Endodermal cell (in vitro differentiated cells): ENCODE measurements at regions not wholly inside any gene's neighbourhood (a gene's known extent, or its start where the extent isn't known, plus 50 kb on each side); places are given as distances from the start of the nearest gene placed in this dataset.

Experiments used
- DNase-seq: peaks from one replicate; pipeline ENCODE4 v3.0.0-alpha.2; 2017
- H3K27ac ChIP-seq: 2 replicates; pipeline ENCODE4 v1.5.1; 2013; ENCODE audit warnings: mild to moderate bottlenecking, low read depth, low read length, moderate library complexity
- H3K27me3 ChIP-seq: 2 replicates; pipeline ENCODE4 v1.6.1; 2013; ENCODE audit warnings: mild to moderate bottlenecking, low read length, moderate library complexity; ENCODE audit not compliant: insufficient read depth, control insufficient read depth, poor library complexity, severe bottlenecking
- H3K36me3 ChIP-seq: 2 replicates; pipeline ENCODE4 v1.7.0; 2013; ENCODE audit warnings: mild to moderate bottlenecking, low read length, moderate library complexity; ENCODE audit not compliant: control insufficient read depth, insufficient read depth
- H3K4me1 ChIP-seq: one replicate; pipeline ENCODE4 v1.7.0; 2013; ENCODE audit warnings: low read length; ENCODE audit not compliant: control insufficient read depth, insufficient read depth
- H3K4me3 ChIP-seq: 2 replicates; pipeline ENCODE4 v1.5.1; 2013; ENCODE audit warnings: mild to moderate bottlenecking, low read length, moderate library complexity
- H3K9ac ChIP-seq: 2 replicates; pipeline ENCODE4 v1.6.1; 2013; ENCODE audit warnings: mild to moderate bottlenecking, low read length, moderate library complexity; ENCODE audit not compliant: poor library complexity, severe bottlenecking; ENCODE audit errors: extremely low read depth
- H3K9me3 ChIP-seq: 2 replicates; pipeline ENCODE4 v1.6.1; 2013; ENCODE audit warnings: mild to moderate bottlenecking, low read length, moderate library complexity; ENCODE audit not compliant: control insufficient read depth
- H3K27ac Mint-ChIP-seq: 2 replicates; pipeline ENCODE4 v1.8.0; 2020; ENCODE audit warnings: mixed read lengths
- H3K27me3 Mint-ChIP-seq: 2 replicates; pipeline ENCODE4 v1.8.0; 2021; ENCODE audit warnings: mild to moderate bottlenecking, mixed read lengths; ENCODE audit not compliant: insufficient read depth
- H3K36me3 Mint-ChIP-seq: 2 replicates; pipeline ENCODE4 v1.8.0; 2020; ENCODE audit warnings: low read depth, mixed read lengths
- H3K4me1 Mint-ChIP-seq: 2 replicates; pipeline ENCODE4 v1.8.0; 2020; ENCODE audit warnings: mixed read lengths
- H3K4me3 Mint-ChIP-seq: 2 replicates; pipeline ENCODE4 v1.8.0; 2020; ENCODE audit warnings: mild to moderate bottlenecking, moderate library complexity, mixed read lengths
- H3K9me3 Mint-ChIP-seq: 2 replicates; pipeline ENCODE4 v1.8.0; 2020; ENCODE audit warnings: mild to moderate bottlenecking, mixed read lengths
- CTCF ChIP-seq: fragments of 200-600 bp; sonication (generic); conservative IDR thresholded peaks from 2 replicates; pipeline ENCODE4 v1.5.0; 2021; ENCODE audit warnings: antibody characterized with exemption, mild to moderate bottlenecking
- WGBS, 2 experiments: methylation state at CpG; one replicate each; pipeline versions ENCODE4 v1.1.5 to v1.1.7; 2013; ENCODE audit warnings: missing lambda C conversion rate in 2 of 2, mixed read lengths in 1 of 2; ENCODE audit not compliant: insufficient coverage in 1 of 2, insufficient read length in 1 of 2; 5-methylcytosine and 5-hydroxymethylcytosine counted together

GRCh38 chr1:234976861-234977680 lies 151.6 kb downstream of the TOMM20 start:
- Histone ChIP-seq H3K9me3 (no peaks in the 10 kb centered on the region), H3K27me3 (no peaks in the 10 kb centered on the region), H3K27ac (no peak overlapping the region), H3K36me3 (no peaks in the 10 kb centered on the region), H3K9ac (no peak overlapping the region), H3K4me1 (peaks cover 22% of the 10 kb centered on the region), H3K4me3 (no peak overlapping the region)
- H3K4me3 Mint-ChIP-seq, result no peak overlapping the region
- no peaks in the 10 kb centered on the region for H3K36me3 Mint-ChIP-seq
- WGBS, 2 experiments, result 90 to 97% methylated on average over 11 to 15 of the region's 15 CpGs
- no peaks in the 10 kb centered on the region for H3K27me3 Mint-ChIP-seq
- peaks cover 56% of the 10 kb centered on the region for H3K4me1 Mint-ChIP-seq
- no peaks in the 10 kb centered on the region for H3K9me3 Mint-ChIP-seq
- no peak overlapping the region for H3K27ac Mint-ChIP-seq
- no peak for DNase-seq
- no peak for TF ChIP-seq CTCF

DNA sequence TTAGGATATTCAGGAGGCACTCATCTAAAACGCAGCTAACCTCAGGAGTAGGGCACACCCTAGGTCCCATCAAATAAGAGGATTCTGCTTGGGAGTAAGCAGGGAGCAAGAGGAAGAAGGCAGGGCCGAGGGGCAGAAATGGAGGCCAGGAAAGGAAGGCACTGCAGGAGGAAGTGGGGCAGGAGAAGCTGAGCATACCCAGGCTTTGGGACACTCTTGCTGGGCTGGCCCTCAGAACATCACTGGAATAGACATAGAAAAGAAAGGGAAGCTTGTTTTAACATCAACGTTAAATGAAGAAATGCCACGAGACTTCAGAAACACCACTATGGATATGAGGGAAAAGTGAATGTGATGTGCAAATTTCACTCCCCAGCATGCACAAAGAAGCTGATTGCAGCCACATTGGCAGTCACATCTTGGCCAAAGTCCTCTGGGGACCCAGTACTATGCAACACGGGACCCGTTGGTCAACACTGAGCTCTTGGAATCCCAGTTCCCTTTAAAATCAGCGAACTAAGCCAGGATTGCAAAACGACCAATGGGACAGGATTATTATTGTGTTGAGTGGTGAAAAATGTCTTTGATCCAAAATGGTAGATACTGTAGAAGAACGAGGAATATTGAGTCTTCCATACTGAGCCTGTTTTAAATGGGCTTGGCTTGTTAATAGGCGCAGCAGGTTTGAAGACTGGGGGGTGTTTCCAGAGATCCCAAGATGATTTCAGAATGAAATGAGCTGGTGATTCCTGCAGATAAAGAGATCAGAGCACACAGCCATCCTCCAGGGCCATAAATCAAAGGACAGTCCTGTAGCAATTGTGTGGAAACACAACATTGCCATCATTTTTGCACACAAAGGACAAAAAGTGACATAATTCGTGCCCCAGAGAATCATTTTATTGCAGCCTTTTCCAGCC lies 152.4 kb downstream of the TOMM20 start:
- Mint-ChIP-seq H3K36me3 (no peaks in the 10 kb centered on the region), H3K4me3 (no peak overlapping the region), H3K27ac (peak overlapping the region; percentile 13), H3K27me3 (no peaks in the 10 kb centered on the region), H3K4me1 (peaks cover 65% of the 10 kb centered on the region), H3K9me3 (no peaks in the 10 kb centered on the region)
- Histone ChIP-seq H3K27ac (no peak overlapping the region), H3K9me3 (no peaks in the 10 kb centered on the region), H3K4me1 (peaks cover 24% of the 10 kb centered on the region), H3K27me3 (no peaks in the 10 kb centered on the region), H3K36me3 (no peaks in the 10 kb centered on the region), H3K9ac (no peak overlapping the region), H3K4me3 (no peak overlapping the region)
- no peak for DNase-seq
- no peak for TF ChIP-seq CTCF
- WGBS, 2 experiments, result 94 to 95% methylated on average over 10 to 11 of the region's 11 CpGs

DNA sequence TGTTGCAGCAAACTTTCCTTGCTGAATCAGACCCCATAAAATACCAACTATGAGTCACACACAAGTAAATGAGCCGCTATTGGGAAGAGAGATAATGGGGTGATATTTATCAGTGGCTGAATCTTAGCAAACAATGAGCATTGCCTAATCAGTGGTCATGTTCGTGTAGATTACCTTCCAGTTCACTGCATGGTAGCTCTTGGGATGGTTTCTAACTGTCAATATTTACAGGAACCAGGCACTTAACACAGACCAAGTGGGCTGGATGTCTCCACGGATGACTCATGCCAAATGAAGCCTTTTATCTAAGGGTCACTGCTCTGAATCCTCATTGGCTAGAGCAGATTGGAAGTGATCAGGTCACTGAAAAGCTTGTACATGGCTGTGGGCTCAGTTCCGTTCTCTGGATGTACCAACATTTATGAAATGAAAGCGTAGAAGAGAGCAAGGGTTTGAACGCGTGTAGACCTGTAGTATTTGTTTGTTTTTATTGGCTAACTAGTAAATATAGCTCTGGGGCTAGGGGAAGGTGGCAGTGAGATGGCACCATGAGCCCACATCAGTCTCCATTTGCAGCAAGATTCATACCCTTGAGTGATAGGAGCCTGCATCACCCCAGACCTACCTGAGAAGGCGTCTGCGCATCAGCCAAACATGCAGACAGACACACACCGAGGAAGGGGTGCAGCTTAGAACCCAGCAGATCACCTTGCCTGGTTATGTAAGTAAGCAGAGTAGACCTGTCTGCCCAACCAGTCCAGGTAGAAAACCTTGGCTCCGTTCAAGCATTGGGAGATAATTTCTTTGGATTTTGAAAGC lies 153.3 kb downstream of the TOMM20 start:
- no peak overlapping the region for H3K9ac ChIP-seq
- H3K4me1 ChIP-seq, result peaks cover 31% of the 10 kb centered on the region
- no peaks in the 10 kb centered on the region for H3K36me3 ChIP-seq
- no peaks in the 10 kb centered on the region for H3K36me3 Mint-ChIP-seq
- H3K9me3 ChIP-seq, result no peaks in the 10 kb centered on the region
- H3K4me3 Mint-ChIP-seq, result no peak overlapping the region
- no peak for TF ChIP-seq CTCF
- H3K4me3 ChIP-seq, result no peak overlapping the region
- H3K27me3 ChIP-seq, result no peaks in the 10 kb centered on the region
- H3K9me3 Mint-ChIP-seq, result no peaks in the 10 kb centered on the region
- no peak overlapping the region for H3K27ac ChIP-seq
- peak overlapping the region; percentile 16 for H3K27ac Mint-ChIP-seq
- peaks cover 74% of the 10 kb centered on the region for H3K4me1 Mint-ChIP-seq
- peak; percentile 63 for DNase-seq
- WGBS, 2 experiments, result 83 to 85% methylated on average over 10 to 11 of the region's 11 CpGs
- no peaks in the 10 kb centered on the region for H3K27me3 Mint-ChIP-seq
